Activated CD4-positive, CD25-positive, alpha-beta regulatory T cell treated with anti-CD3 and anti-CD28 coated beads, Interleukin-2, amount 50 U/mL, for 72 hours (primary cell): ENCODE measurements at regions not wholly inside any gene's neighbourhood (a gene's known extent, or its start where the extent isn't known, plus 50 kb on each side); places are given as distances from the start of the nearest gene placed in this dataset.

Source experiments
- DNase-seq: peaks from one replicate; pipeline ENCODE4 v3.0.0; 2021

GRCh38 chr7:424961-425793, 94.5 kb downstream of the PDGFA start:
- DNase-seq = no peak

DNA sequence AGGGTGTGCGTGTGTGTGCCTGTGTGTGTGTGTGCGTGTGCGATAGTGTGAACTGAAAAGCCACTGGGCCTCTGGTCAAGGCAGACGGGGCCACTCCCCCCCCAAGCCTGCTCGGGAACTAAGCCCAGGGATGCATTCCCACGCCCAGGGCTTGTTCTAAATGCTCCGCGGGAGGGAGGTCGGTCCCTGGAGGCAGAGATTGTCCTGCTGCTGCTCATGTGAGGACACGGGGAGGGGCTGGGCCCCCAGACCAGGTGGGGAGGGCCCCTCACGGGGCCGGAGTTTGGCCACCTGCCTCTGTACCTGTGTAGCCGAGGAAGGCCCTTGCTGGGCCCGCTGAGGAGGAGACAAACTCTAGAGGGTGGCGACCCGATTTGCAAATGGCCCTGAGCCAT, 93.9 kb downstream of the PDGFA start:
- no peak for DNase-seq

DNA sequence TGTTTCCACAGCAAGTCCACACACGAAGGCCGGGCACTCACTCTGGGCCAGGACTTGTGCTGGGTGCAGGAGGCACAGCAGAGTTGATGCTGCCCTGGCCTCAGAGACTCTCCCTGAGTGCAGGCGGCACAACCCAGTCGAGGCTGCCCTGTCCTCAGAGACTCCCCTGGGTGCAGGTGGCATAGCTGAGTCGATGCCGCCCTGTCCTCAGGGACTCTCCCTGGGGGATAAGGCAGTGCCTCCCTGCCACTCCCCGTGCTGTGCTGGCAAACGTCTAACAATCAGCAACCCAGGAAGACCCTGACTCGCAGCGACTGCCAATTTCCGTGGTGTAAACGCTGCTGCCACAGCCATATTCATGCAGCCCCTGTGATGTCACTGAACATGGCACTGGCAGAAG, 93.1 kb downstream of the PDGFA start:
- DNase-seq = no peak

- DNase-seq = no peak
Observed at GRCh38 chr7:427506-428103, 92.0 kb downstream of the PDGFA start.

GRCh38 chr7:428387-428786, 91.3 kb downstream of the PDGFA start:
- no peak for DNase-seq

DNA sequence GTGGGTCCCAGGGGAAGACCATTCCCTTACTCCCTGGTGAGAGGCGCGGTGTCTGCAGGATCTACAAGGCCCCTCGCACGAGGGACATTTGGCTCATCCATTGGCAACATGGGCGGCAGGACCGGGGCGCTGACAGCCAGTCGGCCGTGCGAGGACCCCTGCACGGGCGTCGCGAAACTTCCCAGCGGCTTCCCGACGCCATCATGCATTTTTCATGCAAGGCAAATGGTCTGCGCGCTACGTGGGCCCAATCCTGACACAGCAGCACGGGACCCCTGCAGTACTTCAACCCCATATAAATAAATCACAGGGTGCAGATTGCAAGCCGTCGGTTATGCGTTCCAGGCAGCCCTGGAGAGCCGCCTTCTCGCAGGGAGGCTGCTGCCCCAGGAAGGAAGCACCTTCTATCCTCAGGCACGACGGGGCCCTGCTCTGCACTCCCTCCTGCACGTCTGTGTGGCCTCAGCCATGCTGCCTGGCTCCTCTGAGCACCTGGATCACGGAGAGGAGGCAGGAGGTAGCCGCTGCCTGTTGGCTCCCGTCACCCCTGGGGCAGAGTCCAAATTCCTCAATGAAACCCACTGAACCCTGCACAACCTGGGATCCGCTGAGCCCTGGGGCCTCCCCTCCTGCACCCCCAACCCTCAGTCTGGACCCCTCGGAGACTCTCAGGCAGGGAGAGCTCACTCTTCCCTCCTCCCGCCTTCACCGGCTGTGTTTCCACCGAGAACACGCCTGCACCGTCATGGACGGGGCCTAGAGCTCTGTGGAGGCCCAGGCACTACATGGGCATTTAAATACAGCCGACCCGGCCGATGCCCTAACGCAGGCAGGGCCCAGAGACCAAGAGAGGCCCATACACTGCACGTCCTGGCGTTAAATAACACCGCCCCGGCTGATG, 90.5 kb downstream of the PDGFA start:
- no peak for DNase-seq

- no peak for DNase-seq
Observed at GRCh38 chr7:429828-430180, 89.8 kb downstream of the PDGFA start.

DNA sequence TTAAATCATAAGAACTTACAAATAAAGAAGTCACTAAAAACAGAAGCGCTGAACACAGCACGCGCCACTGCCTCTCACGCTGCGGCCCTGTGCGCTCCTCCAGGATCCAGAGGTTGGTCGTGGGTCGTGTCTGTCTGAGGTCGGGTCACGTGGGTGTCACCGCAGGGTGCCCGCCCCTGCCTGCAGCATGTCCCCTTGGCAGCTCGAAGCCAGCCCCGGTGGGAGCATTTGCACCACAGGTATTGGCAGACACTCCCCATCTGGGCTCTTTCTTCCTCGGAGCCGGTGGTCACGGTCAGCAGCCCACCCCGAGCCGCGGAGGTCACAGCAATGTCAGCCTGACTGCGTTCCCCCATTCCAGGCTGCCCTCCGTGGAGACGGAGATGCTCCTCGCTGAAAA, 88.6 kb downstream of the PDGFA start:
- no peak for DNase-seq

DNA sequence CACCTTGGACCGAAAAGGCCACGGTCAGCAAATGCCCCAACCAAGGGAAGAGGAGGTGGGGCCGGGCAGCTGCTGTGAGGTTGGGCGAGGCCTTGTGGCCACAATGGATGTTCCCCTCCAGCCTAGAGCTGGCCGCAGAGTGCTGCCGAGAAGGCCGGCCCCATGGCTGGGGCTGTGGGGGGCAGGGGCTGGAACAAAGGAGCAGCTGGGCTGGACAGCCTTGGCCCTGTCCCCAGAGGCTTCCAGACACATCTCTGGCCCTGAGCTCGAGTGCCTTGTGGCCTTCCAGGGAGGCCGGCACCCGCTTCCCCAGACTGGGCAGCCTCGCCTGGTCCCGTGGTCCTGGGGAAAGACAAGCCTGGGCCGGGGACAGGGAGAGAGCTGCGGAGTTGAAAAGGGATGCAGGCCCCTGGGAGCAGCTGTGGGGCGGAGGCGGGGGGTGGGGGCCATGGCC, 88.0 kb downstream of the PDGFA start:
- DNase-seq = no peak

DNA sequence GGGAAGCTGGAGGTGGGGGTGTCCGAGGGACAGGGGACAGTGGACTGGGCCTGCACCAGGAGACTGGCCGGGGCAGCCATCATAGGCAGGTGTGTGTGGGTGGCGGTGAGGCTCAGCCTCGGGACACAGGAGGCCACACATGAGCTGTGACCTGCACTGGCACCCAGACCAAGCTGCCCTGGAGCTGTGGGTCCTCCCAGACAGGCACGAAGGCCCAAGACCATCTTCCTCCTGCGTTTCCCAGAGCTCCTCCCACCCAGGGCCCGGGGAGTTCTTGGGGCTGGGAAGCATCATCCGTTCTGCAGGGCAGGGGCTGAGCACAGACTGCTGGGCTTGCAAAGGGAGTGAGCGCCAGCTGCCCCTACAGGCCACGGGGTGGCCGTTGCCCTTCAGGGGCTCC, 87.4 kb downstream of the PDGFA start:
- DNase-seq = no peak

DNA sequence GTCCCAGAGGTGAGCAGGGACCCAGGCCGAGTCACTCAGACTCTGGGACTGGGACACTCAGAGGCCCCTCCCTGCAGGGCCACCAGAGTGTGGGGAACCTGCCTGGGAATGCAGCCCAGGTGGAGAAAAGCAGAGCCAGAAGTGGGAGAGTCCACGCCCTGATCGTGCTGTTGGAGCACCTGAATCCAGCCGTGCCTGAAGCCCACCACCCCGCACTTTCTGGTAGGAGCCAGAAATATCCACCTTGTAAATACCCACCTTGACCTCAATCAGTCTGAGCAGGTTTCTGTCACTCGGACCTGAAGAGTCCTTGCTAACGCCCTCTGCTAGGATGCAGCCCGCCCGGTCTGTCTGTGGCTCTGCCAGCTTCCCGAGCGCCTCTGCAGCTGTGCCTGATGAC, 86.7 kb downstream of the PDGFA start:
- no peak for DNase-seq

DNA sequence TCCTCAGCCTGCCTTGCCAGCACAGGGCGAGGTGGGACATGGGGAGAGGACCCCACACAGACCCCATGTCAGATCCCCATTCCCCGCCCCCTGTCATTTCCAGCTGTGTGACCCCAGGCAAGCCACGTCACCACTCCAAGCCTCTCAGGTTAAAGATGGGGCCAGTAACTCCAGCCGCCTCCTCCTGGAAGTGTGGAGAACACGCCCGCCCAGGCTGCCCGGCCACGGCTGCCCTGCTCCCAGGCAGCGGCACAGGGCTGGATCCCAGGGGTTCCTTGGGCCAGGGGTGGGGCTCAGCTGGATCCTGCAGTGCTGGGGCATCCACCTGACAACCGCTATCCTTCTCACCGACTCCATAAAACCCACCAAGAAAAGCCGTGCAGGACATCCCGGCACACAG, 86.1 kb downstream of the PDGFA start:
- DNase-seq = no peak

GRCh38 chr7:434891-435629, 84.6 kb downstream of the PDGFA start:
- DNase-seq = no peak

- DNase-seq = no peak
Observed at GRCh38 chr7:435630-436366, 83.8 kb downstream of the PDGFA start.

- no peak for DNase-seq
Observed at GRCh38 chr7:436367-437128, 83.1 kb downstream of the PDGFA start.

DNA sequence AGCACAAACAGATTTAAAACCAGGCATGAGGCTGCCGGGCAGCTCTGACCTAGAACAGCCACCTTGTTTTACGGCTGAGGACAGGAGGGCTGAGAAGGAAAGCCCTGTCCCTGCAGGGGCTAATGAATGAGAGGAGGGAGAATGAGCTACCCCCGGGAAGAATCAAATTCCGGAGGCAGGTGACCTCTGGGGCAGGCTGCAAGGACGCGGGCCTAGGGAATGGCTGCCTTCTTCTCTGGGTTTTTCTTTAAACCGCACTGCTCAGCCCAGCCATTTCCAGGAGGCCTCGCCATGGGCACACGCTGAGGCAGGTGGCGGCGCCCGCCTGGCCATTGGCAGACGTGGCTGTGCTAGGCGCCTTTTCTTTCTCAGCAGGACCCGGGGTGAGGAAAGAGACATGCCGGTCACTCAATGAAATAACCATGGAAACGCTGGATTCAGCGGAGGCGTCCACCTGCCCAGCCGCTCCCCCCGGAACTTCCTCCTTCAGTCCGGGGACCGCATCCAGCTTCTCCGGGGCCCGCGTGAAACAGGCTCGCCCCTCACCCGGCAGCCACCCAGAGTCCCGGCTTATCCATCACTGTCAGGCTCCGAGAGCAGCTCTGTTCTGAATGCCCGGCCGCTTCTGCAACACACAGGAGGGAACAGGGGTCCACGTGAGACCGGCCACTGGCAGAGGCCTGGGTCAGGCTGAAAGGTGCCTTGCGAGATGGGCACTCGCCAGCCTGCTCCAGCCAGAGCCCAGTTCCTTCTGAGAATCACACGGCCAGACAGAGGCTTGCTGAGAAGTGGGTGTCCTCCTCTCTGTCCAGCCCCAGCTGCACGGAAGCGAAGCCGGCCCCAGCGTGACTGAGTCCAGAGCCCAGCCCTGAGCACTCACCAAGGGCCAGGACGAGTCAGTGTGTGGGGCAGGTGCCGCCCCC, 82.1 kb downstream of the PDGFA start:
- DNase-seq = no peak

- no peak for DNase-seq
Observed at GRCh38 chr7:438361-438760, 81.3 kb downstream of the PDGFA start.

DNA sequence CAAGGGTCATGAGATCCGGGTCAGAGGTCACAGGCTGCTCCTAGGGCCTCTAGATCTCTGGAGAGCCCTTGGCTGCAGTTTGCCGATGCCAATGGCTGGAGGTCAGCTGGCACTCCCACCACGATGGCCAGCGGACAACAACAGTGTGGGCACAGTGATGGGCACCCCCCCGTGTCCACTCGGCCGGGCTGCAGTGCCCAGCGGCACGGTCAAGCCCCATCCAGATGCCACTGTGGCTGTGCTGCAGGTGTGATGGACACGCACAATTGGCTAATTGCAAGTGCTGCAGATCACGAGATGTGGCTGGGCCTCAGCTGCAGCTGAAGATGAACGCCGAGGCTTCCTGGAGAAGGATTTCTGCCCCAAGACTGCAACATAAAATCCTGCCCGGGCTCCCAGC, 80.7 kb downstream of the PDGFA start:
- DNase-seq = no peak

DNA sequence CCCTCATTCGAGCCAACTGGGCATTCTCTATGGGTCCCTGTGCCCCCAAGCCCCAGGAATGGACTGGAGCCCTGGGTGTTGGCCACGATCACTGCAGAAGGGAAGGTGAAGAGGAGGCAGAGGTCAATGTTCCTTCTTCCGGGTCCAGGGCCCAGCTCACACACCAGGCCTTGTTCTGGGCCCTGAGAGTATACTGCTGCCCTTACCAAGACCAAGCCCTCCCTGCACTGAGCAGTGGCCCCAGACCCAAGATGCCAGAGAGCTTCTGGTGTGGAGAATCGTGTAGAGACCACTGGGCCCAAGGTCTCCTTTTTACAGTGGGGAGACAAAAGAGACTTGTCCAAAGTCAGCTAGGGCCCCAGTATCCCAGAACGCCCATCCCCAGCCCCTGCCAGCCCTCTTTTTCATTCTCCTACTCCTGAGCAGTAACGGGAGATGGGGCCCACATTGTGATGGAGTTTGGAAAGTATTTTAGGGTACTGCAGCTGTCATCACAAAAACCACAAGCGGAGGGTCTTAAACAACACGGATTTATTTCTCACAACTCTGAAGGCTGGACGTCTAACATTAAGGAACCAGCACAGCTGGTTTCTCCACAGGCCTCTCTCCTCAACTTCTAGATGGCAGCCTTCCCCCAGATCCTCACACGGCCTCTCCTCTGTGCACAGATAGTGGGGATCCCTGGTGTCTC, 79.4 kb downstream of the PDGFA start:
- no peak for DNase-seq
